ENCODE measurements at regions not wholly inside any gene's neighbourhood (a gene's known extent, or its start where the extent isn't known, plus 50 kb on each side); places are given as distances from the start of the nearest gene placed in this dataset.

GRCh38 chr5:67366276-67366675 is 169.7 kb upstream of the CD180 start:
- no peak overlapping the region for H3K4me3 ChIP-seq (ENCODE audit: low read depth, low read length)
- TF ChIP-seq CTCF (IDR thresholded peaks at IDR 0.05; ENCODE audit: insufficient read depth, low read depth, low read length), result no peak
- DNase-seq (ENCODE audit: low read depth), result no peak

GRCh38 chr5:67364381-67364970 is 167.9 kb upstream of the CD180 start:
- H3K4me3 ChIP-seq (ENCODE audit: low read depth, low read length), result no peak overlapping the region
- no peak for DNase-seq (ENCODE audit: low read depth)
- no peak for TF ChIP-seq CTCF (IDR thresholded peaks at IDR 0.05; ENCODE audit: insufficient read depth, low read depth, low read length)

- DNase-seq (ENCODE audit: low read depth), result no peak
- TF ChIP-seq CTCF (IDR thresholded peaks at IDR 0.05; ENCODE audit: insufficient read depth, low read depth, low read length), result no peak
- H3K4me3 ChIP-seq (ENCODE audit: low read depth, low read length), result no peak overlapping the region
These were observed 167.4 kb upstream of the CD180 start for GRCh38 chr5:67363963-67364362.

- no peak for DNase-seq (ENCODE audit: low read depth)
- no peak overlapping the region for H3K4me3 ChIP-seq (ENCODE audit: low read depth, low read length)
- TF ChIP-seq CTCF (IDR thresholded peaks at IDR 0.05; ENCODE audit: insufficient read depth, low read depth, low read length), result no peak
These were observed 166.6 kb upstream of the CD180 start for GRCh38 chr5:67363180-67363709.

GRCh38 chr5:67361932-67362729 is 165.5 kb upstream of the CD180 start:
- TF ChIP-seq CTCF (IDR thresholded peaks at IDR 0.05; ENCODE audit: insufficient read depth, low read depth, low read length), result no peak
- peak; percentile 56 for DNase-seq (ENCODE audit: low read depth)
- H3K4me3 ChIP-seq (ENCODE audit: low read depth, low read length), result no peak overlapping the region

- DNase-seq (ENCODE audit: low read depth), result peak; percentile 58
- H3K4me3 ChIP-seq (ENCODE audit: low read depth, low read length), result no peak overlapping the region
- no peak for TF ChIP-seq CTCF (IDR thresholded peaks at IDR 0.05; ENCODE audit: insufficient read depth, low read depth, low read length)
These were observed 163.4 kb upstream of the CD180 start for GRCh38 chr5:67360047-67360446.
